ES-I3 (cell line): ENCODE measurements at regions not wholly inside any gene's neighbourhood (a gene's known extent, or its start where the extent isn't known, plus 50 kb on each side); places are given as distances from the start of the nearest gene placed in this dataset.

ENCODE experiments used
- H3K36me3 ChIP-seq: 2 replicates; pipeline ENCODE4 v1.6.1; 2013; ENCODE audit warnings: mild to moderate bottlenecking, low read length, control low read depth, moderate library complexity; ENCODE audit not compliant: insufficient read depth
- H3K4me1 ChIP-seq: 2 replicates; pipeline ENCODE4 v1.6.1; 2013; ENCODE audit warnings: mild to moderate bottlenecking, control low read depth, low read length; ENCODE audit not compliant: insufficient read depth
- H3K9ac ChIP-seq: 2 replicates; pipeline ENCODE4 v1.6.1; 2013; ENCODE audit warnings: low read depth, mild to moderate bottlenecking, low read length, moderate library complexity
- H3K9me3 ChIP-seq: 2 replicates; pipeline ENCODE4 v1.6.1; 2013; ENCODE audit warnings: mild to moderate bottlenecking, low read length, moderate library complexity; ENCODE audit not compliant: control insufficient read depth, insufficient read depth

GRCh38 chr5:159456261-159456660 lies 126.0 kb upstream of the IL12B start:
- no peaks in the 10 kb centered on the region for H3K36me3 ChIP-seq
- H3K9ac ChIP-seq: no peak overlapping the region
- no peaks in the 10 kb centered on the region for H3K4me1 ChIP-seq
- H3K9me3 ChIP-seq: no peaks in the 10 kb centered on the region

DNA sequence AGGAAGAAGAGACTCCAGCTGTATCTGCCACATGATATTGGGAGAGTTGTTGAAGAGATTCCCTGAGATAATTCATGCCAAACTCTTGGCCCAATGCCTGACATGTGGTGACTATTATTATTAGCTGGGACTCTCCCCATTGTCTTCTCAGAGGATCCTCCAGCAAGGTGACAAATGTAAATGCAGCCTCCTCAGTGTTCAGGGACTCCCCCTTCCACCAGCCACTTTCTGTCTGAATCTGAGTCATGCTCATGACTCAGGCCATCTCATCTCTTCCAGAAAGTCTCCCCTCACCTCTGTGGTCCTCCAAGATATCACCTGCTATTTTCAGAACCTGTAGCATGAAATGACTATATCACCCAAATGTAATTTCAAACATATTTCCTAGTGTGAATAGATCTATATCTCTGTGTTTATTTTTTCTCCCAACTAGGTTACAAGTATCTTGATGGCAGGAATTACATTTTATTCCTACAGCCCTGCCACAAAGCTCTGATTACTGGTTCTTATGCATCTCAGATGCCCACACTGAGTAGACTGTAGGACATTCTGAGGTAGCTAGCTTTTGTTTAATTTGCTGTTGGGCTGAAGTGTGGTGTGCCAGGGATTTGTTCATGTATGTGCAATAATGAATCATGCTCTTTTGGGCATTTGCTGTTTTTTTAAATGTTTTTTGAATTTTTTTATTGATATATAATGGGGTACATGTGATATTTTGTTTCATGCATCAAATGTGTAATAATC lies 126.6 kb upstream of the IL12B start:
- Histone ChIP-seq H3K9me3 (no peaks in the 10 kb centered on the region), H3K36me3 (no peaks in the 10 kb centered on the region), H3K4me1 (no peaks in the 10 kb centered on the region), H3K9ac (no peak overlapping the region)

GRCh38 chr5:159458217-159458711 lies 128.0 kb upstream of the IL12B start:
- Histone ChIP-seq H3K9ac (no peak overlapping the region), H3K4me1 (no peaks in the 10 kb centered on the region; the same call in 1 of the 2 replicates)

GRCh38 chr5:159459132-159459627 lies 128.9 kb upstream of the IL12B start:
- Histone ChIP-seq H3K36me3 (no peaks in the 10 kb centered on the region), H3K9ac (no peak overlapping the region), H3K4me1 (no peaks in the 10 kb centered on the region; the same call in 1 of the 2 replicates), H3K9me3 (no peaks in the 10 kb centered on the region)

More at GRCh38 chr5:159458217-159458711, 128.0 kb upstream of the IL12B start:
- H3K9me3 ChIP-seq: no peaks in the 10 kb centered on the region
- H3K36me3 ChIP-seq: no peaks in the 10 kb centered on the region

- Histone ChIP-seq H3K4me1 (no peaks in the 10 kb centered on the region; the same call in 1 of the 2 replicates), H3K36me3 (no peaks in the 10 kb centered on the region), H3K9ac (no peak overlapping the region), H3K9me3 (no peaks in the 10 kb centered on the region)
Measured at GRCh38 chr5:159459951-159460538, 129.8 kb upstream of the IL12B start.

DNA sequence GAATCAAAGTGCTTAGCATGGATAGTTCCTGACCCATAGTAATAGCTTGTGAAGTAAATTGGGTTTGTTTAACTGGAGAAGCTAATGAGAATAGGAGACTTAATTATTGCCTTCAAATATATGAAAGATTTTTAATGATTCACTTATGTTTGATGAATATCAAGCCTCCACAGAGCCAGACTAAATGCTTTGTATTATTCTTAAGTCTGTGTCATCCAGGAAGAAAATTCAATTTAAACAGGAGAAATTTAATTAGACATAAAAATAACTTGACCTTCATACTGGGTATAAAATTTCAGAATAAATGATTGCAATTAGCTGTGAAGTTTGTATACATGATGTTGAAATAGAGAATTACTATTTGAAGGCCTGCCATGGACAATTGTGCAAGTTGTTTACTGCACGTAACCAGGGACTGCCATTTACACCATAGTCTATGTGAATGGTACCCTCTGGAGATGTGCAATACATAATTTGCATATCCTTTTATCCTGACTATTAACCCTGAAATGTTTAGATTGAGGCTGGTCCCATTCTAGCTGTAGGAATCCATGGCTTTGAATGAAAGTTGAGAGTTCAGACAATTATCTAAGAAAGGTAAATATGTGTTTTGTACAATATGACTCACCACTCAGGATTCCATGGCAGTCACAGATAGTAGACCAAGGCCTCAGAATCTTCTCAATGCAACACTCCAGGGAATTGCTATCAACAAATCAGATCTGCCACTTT lies 133.5 kb upstream of the IL12B start:
- Histone ChIP-seq H3K4me1 (no peaks in the 10 kb centered on the region; the same call in 1 of the 2 replicates), H3K9me3 (no peaks in the 10 kb centered on the region), H3K36me3 (no peaks in the 10 kb centered on the region), H3K9ac (no peak overlapping the region)

DNA sequence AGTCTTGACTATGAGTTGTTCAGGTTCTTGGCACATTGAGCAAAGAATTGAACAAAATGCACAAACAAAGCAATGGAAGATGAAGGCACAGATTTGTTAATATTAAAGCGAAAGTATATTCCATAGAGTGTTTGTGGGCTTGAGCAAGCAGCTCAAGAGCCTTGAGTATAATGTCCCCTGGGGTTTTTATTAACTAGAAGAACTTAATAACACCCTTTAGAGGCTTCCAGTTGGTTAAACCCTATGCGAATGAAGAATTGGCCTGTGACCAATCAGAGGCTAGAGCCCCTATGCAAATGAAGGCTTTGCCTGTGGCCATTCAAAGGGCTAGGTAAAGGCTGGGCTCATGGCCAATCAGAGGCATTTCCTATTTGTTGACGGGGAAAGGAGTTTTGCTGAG lies 135.3 kb upstream of the IL12B start:
- no peak overlapping the region for H3K9ac ChIP-seq
- no peaks in the 10 kb centered on the region for H3K9me3 ChIP-seq
- H3K36me3 ChIP-seq: no peaks in the 10 kb centered on the region
- peaks cover 3% of the 10 kb centered on the region; the same call in 1 of the 2 replicates for H3K4me1 ChIP-seq

GRCh38 chr5:159467666-159468065 lies 137.4 kb upstream of the IL12B start:
- no peaks in the 10 kb centered on the region for H3K36me3 ChIP-seq
- H3K4me1 ChIP-seq: peaks cover 3% of the 10 kb centered on the region; the same call in 1 of the 2 replicates
- H3K9me3 ChIP-seq: no peaks in the 10 kb centered on the region
- H3K9ac ChIP-seq: no peak overlapping the region

DNA sequence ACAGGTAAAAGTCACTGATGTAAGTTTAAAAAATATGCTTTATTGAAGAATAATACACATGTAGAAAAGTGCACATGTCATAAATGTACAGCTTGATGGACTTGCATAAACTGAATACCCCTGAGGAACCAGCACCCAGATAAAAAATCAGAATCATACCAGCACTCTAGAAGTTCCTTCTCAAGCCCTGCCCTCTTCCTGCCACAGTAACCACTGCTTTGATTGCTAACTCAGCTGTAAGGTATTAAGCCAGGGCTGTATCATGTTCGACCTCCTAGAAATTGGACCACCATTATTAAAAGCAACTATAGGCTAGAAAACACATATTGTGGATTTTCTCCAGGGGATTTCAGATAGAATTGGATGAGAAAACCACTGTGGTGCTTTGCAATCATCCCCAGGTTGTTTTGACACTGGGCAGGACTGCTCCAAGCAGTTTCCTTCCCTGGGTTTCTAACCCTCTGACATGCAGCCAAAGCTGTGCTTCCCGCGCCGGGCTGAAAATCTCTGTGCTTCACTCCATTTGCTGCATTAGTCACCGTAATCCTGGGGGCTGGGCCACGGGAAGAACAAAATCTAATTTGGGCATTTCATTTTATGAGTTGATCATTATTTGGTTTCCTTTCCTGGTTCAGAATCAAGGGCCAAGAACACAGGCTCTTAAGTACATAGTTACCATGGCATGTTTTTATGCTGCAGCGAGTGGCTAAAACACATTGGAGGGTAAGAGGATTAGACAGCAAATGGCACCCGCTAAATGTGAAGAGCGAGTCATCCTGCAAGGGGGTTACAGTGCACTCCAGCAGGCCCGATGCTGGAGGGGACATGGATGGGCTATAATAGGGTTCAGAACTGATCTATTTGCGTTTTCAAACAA lies 139.4 kb upstream of the IL12B start:
- Histone ChIP-seq H3K4me1 (0 out of 2 replicates have a peak, but pooled peaks cover 3% of the 10 kb centered on the region), H3K36me3 (no peaks in the 10 kb centered on the region), H3K9me3 (no peaks in the 10 kb centered on the region), H3K9ac (no peak overlapping the region)

- Histone ChIP-seq H3K4me1 (0 out of 2 replicates have a peak, but pooled peaks cover 3% of the 10 kb centered on the region), H3K9me3 (no peaks in the 10 kb centered on the region), H3K9ac (no peak overlapping the region), H3K36me3 (no peaks in the 10 kb centered on the region)
Measured at GRCh38 chr5:159471904-159472303, 141.6 kb upstream of the IL12B start.

GRCh38 chr5:159475026-159475425 lies 144.7 kb upstream of the IL12B start:
- Histone ChIP-seq H3K9me3 (no peaks in the 10 kb centered on the region), H3K4me1 (0 out of 2 replicates have a peak, but pooled peaks cover 3% of the 10 kb centered on the region), H3K9ac (no peak overlapping the region), H3K36me3 (no peaks in the 10 kb centered on the region)

DNA sequence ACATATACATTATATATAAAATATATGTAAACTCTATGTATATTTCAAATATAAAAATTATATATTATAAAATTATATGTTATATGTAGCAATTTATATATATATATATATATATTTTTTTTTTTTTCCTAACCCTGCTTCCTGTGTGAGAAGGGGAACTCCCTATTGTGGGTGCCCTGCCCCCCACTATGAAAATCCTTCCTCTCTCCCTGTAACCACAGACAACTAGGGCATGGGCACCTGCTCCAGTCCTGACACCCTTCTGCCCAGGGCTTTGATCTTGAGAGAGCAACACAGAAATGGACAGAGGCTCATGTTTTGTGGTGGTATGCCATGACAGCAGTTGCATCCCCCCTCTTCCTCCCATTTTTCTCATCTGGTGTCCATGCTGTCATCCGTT lies 148.7 kb upstream of the IL12B start:
- H3K9me3 ChIP-seq: no peaks in the 10 kb centered on the region
- no peaks in the 10 kb centered on the region for H3K36me3 ChIP-seq
- H3K9ac ChIP-seq: no peak overlapping the region
- H3K4me1 ChIP-seq: no peaks in the 10 kb centered on the region

DNA sequence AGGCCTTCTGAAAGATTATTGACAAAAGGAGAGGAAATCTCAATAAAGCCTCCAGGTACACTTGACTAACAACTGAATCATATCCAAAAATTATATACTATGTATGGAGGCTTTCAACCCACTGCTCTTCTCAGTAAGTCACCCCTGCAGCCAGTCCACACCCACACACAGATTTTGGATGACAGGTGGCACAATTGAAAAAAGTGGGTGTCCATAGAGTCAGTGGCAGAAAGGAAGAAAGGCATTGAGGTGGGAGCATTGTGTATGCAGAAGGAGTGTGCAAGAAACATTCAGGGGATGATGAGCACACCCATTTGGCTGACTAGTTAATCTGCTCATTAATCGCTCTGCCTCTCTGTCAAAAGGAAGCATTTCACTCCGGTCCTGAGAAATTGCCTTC lies 150.6 kb upstream of the IL12B start:
- H3K4me1 ChIP-seq: no peaks in the 10 kb centered on the region
- H3K36me3 ChIP-seq: no peaks in the 10 kb centered on the region
- no peaks in the 10 kb centered on the region for H3K9me3 ChIP-seq
- H3K9ac ChIP-seq: no peak overlapping the region

DNA sequence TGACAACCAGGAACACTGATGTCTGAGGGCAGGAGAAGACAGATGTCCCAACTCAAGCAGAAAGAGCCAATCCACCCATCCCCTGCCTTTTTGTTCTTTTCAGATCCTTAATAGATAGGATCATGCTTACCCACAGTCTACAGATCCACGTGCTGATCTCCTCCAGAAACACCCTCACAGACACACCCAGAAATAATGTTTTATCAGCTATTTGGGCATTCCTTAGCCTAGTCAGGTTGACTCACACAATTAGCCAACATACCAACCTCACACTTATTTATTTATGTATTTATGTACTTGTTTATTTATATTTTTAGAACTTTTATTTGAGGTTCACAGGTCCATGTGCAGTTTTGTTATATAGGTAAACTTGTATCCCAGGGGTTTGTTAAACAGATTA lies 151.5 kb upstream of the IL12B start:
- H3K9ac ChIP-seq: no peak overlapping the region
- H3K9me3 ChIP-seq: no peaks in the 10 kb centered on the region
- H3K36me3 ChIP-seq: no peaks in the 10 kb centered on the region
- H3K4me1 ChIP-seq: no peaks in the 10 kb centered on the region
